Fibroblast of gingiva (primary cell): ENCODE measurements at regions not wholly inside any gene's neighbourhood (a gene's known extent, or its start where the extent isn't known, plus 50 kb on each side); places are given as distances from the start of the nearest gene placed in this dataset.
A peak's percentile ranks its signal among the peaks of the same experiment; 100 is the strongest.

Experiments
- DNase-seq: peaks from one replicate; pipeline ENCODE4 v3.0.0-alpha.2; 2011; ENCODE audit warnings: low read depth

- DNase-seq = no peak
Observed at GRCh38 chr1:198040880-198041279, 115.9 kb upstream of the NEK7 start.

- no peak for DNase-seq
Observed at GRCh38 chr1:198042168-198042567, 114.6 kb upstream of the NEK7 start.

- DNase-seq = no peak
Observed at GRCh38 chr1:198047913-198048312, 108.9 kb upstream of the NEK7 start.

DNA sequence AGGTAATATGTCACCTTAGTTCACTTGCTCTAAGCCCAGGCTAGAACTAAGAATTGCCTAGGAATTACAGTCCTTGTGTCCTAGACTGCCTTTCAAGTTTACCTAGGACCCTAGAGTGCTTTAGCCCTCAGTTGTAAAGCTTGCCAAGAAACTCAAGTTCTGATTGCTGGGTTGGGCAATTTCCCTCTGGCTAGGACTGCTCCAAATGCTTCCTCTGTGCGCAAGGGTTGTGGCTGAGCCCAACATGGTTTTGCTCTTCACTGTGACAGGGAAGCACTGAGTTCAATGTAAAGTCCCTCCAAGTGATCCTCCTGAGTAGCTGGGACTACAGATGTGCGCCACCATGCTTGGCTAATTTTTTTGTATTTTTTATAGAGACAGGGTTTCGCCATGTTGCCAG, 102.3 kb upstream of the NEK7 start:
- DNase-seq = no peak

GRCh38 chr1:198056255-198056654, 100.5 kb upstream of the NEK7 start:
- DNase-seq = no peak

- DNase-seq = peak; percentile 10
Observed at GRCh38 chr1:198064181-198064580, 92.6 kb upstream of the NEK7 start.

GRCh38 chr1:198068285-198068684, 88.5 kb upstream of the NEK7 start:
- DNase-seq = no peak

- no peak for DNase-seq
Observed at GRCh38 chr1:198072177-198072576, 84.6 kb upstream of the NEK7 start.

DNA sequence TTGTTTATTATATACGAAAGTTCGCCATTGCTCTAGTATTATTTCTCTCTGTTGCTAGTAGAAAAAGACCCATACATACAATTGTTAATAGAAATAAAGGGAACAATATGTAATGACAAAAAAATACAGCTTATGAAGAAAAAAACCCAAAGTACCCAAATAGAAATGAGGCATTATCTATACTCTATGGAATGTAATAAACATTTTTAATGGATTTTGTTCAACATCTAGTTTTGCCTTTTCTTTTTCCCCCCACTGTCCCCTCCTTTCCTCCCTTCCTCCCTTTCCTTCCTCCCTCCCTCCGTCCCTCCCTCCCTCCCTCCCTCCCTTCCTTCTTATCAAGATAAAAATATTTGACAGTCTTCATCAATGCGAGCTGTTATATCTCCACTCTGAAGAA, 81.5 kb upstream of the NEK7 start:
- DNase-seq = no peak

DNA sequence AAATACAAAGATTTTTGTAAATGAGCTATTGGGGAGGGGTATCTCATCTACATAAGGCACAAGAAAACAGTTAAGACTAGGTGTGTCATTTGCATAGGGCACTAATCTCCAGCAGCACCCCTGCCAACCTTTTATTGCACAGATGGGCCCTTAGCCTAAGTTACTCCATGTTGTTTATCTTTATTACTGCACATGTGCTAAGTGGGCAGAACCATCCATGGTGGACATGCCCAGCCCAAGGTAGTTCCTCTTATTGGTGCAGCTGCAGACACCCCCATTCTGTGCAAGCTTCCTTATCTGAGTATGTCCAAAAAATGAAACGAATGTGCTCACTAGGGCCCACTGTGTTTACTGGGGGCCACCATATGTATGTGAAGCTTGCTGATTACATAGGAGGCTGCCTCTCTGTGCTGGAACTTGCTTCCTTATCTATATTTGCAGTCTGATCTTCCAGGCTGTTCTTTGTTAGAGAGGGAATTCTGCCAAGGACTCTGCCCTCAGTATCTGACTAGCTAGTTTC, 77.3 kb upstream of the NEK7 start:
- no peak for DNase-seq

DNA sequence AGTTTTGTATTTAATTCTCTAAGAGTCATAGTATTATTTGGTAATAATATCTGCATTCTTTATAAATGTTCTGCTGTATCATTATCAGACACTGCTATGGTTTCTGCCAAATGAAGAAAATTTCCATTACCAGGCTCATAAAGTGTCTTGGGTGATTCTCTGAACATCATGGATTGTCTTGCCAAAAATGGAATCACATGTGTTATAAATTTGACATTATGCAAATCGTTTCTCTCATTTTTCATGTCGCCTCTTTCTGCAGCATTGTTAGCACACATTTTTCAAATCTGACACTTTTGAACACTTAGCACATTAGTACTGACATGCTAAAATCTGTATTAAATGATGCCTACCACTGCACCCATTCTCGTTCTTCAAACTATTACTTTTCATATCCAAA, 74.2 kb upstream of the NEK7 start:
- peak; percentile 6 for DNase-seq

DNA sequence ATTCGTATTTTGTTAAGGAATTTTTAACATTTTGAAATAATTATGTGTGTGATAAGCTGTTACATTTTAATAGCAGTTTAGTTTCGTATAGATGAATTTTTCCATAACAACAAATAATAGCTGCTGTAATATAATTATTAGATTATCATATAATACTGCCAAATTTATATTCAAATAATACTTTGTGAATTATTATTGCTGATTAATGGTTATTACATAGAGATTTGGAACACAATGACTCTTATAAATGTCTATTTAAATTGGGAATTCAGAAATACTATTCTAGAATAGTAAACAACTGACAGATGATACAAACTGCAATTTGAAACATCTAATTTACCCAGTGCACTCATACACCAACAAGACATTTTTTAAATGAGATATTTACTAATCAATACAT, 73.2 kb upstream of the NEK7 start:
- DNase-seq = no peak

DNA sequence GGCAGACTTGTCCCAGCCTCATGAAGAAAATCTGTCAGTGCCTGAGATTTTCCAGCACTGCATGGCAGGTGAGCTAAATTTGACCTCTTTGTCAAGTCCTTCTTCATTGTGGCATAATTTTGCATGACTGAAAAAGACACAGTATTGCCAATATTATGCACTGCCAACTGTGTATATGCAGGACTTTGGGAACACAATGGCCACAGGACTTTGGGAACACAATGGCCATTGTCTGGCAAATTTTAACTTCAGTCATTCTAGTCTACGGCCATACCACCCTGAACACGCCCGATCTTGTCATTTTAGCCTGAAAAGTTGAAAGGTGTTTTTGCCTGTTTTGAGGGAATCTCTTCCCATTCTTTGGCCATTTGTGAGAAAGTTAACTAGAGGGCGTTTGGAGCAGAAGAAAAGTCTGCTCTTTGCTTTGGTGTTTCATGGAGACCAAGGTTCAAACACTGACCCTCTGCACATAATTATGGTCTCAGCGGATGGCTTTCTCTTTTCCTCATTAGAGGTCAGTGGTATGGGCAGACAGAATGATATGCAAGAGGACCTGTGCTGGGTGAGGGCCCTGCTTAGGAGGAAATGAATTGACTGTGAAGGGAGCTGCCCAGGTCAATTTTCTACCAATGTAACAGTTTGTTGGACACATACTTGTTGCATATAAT, 72.4 kb upstream of the NEK7 start:
- no peak for DNase-seq

- no peak for DNase-seq
Observed at GRCh38 chr1:198086051-198086745, 70.6 kb upstream of the NEK7 start.

GRCh38 chr1:198087831-198088230, 69.0 kb upstream of the NEK7 start:
- no peak for DNase-seq

GRCh38 chr1:198088360-198089071, 68.3 kb upstream of the NEK7 start:
- DNase-seq = peak; percentile 53

- no peak for DNase-seq
Observed at GRCh38 chr1:198096390-198096789, 60.4 kb upstream of the NEK7 start.

DNA sequence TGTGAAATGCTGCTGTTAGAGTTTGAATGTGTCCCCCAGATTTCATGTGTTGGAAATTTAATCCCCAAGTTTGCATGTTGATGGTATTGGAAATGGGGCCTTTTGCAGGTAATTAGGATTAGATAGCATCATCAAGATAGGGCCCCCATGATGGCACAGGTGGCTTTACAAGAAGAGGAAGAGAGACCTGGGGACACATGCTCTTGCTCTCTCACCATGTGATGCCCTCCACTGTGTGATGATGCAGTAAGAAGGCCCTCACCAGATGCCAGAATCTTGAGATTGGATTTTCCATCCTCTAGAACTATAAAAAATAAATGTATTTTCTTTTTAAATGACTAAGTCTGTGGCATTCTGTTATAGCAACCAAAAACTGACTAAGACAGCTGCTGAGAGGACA, 57.0 kb upstream of the NEK7 start:
- no peak for DNase-seq

GRCh38 chr1:198101716-198102453, 54.9 kb upstream of the NEK7 start:
- DNase-seq = no peak

- no peak for DNase-seq
Observed at GRCh38 chr1:198102454-198102827, 54.4 kb upstream of the NEK7 start.

DNA sequence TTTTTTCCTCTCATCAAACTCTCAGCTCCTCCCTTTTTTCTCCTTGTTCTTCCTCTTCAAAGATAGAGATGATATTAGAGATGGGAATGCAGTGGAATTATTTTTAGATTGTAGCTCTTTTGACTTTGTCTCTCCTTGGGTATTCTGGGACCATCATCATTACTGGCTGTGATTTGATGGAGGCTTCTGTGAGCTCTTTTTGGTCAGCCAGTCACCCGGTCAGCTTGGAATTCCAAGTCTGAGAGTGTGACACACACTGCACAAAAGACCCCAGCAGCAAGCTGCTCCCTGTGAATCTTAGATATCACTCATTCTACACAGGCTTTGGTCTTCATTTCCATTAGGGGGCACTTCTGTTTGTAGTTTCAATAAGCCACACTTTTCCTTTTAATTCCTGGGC, 51.6 kb upstream of the NEK7 start:
- DNase-seq = no peak

GRCh38 chr1:198106011-198106410, 50.8 kb upstream of the NEK7 start:
- no peak for DNase-seq
